ENCODE measurements at regions not wholly inside any gene's neighbourhood (a gene's known extent, or its start where the extent isn't known, plus 50 kb on each side); places are given as distances from the start of the nearest gene placed in this dataset.

DNA sequence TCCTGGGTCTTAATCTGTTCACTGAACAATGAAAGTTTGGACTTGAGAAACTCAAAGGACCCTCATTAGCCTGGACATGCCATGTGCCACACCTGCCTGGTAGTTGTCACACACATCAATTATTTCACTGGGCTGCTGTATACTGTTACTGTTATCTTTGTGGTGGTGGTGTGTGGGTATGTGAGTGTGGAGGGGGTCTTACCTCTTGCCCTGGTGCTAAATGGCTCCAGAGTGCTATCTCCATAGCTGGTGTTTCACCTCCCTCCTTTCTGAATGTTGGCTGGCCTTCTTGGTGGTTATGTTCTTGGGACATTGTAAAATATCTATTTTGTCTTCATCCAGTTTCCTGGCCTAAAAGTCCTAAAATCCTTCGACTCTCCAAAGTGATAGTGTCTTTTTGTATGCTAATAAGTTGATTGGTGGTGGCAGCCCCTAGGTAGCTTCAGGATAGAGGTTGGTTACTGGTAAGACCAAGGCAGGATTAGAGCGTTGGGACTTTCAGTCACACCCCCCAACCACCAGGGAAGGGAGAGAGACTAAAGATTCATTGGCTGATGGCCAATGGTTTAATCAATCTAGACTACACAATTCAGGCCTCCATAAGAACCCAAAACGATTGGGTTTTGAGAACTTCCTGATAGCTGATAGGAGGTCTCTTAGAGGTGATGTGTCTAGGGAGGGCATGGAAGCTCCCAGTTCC is 328.1 kb downstream of the MYCN start:
- DNase-seq: no peak

DNA sequence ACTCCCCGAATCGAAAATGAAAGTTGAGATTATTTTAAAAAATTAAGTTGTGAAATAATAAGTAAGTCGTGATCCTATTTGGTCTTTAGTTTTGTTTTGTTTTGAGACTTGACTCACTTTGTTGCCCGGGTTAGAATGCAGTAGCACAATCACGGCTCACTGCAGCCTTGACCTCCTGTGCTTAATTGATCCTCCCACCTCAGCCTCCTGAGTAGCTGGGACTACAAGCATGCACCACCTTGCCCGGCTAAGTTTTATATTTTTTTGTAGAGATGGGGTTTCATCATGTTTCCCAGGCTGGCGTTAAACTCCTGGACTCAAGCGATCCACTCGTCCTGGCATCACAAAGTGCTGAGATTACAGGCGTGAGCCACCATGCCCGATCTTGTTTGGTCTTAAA is 326.2 kb downstream of the MYCN start:
- DNase-seq: no peak

DNA sequence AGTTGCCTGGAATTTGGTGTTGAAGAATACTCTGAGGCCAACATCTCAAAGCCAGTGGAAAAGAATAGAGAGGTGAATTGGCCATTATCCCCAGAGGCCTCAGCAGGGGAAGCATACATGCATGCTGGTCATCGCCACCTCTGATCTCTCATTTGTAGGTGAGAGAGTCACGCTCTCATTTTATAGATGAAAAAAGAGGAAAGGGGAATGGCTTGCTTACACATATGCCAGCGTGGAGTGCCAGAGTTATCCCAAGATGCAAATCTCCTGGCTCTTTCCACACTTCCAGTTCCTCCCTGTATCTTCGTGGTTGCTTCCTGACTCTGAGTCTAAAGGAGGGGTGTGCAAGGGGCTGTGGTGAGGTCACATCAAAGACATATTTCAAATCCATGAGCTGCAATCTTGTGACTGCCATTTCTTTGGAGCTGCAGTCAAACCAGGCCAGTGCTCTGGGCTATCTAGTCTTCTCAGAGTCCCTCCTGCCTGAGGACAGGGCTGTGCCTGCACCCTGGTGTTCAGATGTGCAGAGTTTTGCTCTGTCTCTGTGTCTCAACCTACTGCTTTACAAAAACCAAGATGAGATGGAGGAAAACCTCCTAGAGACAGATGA is 324.7 kb downstream of the MYCN start:
- DNase-seq: no peak

DNA sequence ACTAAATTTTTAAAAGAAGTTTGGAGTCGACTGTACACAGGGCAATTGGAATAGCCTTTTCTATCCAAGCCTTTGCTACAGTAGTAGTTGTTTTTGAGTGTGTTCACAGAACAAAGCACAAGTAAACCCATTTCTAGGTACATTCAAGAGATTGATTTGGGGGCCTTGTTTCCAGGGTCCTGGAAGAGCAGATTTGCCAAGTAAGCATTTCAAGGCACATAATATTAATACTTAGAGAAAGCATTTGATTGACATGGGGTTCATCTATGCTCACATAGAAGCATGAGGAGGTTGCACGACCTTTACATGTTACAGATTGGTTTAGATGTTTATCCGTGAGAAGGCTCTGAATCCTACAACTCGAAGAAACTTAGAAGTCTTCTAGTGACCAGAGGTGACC is 324.1 kb downstream of the MYCN start:
- no peak for DNase-seq

GRCh38 chr2:16263241-16263890 is 323.0 kb downstream of the MYCN start:
- no peak for DNase-seq

GRCh38 chr2:16262526-16263178 is 322.3 kb downstream of the MYCN start:
- no peak for DNase-seq

- no peak for DNase-seq
Measured at GRCh38 chr2:16261791-16262190, 321.4 kb downstream of the MYCN start.

- DNase-seq: no peak
Measured at GRCh38 chr2:16261071-16261470, 320.7 kb downstream of the MYCN start.

DNA sequence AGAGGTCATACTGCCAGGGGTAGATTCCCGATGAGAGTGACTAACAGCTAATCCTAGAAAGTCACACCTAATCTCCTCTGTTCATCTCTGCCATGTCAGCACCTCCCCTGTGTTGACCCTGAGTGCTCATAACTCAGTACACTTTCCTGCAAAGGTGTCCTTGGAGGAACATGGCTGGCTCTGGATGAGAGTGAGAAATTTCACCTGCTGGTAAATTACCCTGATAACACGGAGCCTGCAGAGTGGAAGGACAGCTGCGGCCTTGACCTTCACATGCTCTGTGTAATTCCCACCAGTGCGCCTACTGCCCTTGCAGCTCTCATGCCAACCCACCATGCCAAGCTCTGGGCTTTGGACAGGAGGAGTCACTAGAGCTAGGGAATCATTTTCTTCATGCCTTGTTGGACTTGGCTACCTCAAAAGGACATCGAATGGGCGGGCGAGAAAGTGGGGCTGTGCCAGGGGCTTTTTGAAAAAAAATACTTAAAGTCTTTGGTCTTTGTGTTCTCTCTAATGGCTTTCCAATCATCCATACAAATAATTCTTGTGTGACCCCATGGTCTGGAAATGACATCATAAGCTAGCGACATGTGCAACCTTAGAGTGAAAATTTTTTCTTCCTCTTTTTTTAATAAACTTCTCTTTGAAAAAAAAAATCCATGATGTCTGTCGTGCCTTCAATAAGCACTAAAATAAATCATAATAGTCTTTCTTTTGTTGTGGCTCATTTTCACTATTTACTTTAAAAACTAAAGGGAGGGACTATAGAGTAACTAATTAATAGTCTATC is 319.9 kb downstream of the MYCN start:
- no peak for DNase-seq

GRCh38 chr2:16259010-16259409 is 318.7 kb downstream of the MYCN start:
- DNase-seq: no peak

GRCh38 chr2:16258350-16258749 is 318.0 kb downstream of the MYCN start:
- DNase-seq: no peak

GRCh38 chr2:16257322-16258028 is 317.1 kb downstream of the MYCN start:
- no peak for DNase-seq

DNA sequence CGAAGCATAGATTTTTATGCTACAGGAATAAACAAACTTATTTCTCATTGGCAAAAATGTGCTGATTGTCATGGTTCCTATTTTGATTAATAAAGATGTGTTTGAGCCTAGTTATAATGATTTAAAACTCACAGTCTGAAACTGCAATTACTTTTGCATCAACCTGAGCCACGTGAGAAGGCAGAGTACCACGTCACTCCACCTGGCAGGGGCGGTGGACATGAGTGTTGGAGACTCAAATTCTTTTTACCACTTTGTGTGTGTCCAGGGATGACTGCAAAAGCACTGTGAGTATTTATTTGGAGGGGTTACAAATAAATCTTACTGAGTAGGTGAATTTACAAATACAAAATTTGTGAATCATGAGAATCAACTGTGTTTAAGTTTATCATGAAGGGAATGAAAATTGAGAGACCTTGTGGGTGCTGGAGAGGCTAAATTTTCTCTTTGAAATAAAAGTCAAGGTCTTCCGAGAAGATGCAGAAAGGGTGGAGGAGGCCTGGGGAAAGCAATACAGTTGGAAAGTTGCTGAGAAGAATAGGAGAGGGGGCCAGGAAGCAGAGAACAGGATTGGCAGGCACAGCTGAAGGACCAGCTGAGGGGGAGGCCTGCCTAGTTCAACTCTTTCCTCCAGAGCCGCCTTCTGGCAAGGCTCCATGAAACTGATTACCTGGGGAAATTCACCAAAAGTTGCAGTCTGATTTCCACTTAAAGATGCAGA is 316.4 kb downstream of the MYCN start:
- DNase-seq: no peak

- DNase-seq: no peak
Measured at GRCh38 chr2:16255120-16255519, 314.8 kb downstream of the MYCN start.

DNA sequence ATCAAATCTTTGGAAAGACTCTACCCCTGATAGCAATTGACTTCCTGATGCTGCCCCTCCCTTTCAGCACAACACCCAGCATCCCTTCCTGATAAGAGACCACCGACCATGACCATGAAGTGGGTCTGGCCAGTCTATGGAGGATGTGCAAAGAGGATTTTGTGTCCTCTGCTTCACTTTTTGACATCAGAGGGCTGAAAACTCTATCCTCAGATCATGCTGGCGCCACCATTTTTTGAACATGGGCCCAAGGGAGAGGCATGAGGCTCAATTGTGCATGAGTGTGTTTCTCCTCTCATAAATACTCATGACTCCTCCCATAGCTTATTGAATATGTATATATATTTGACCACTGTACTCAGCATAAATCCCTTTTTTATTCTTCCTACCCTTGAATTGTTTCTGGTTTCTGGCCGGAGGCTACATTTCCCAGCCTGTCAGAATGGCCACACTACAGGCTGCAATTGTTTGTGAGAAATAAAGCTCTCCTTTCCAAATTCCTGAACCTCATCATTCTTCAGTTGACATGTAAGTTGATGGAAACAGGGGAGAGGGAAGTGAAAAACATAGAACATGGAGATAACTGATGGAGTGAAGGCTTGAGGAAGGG is 314.1 kb downstream of the MYCN start:
- DNase-seq: no peak

- DNase-seq: no peak
Measured at GRCh38 chr2:16253291-16253690, 312.9 kb downstream of the MYCN start.

GRCh38 chr2:16252891-16253290 is 312.5 kb downstream of the MYCN start:
- DNase-seq: no peak

DNA sequence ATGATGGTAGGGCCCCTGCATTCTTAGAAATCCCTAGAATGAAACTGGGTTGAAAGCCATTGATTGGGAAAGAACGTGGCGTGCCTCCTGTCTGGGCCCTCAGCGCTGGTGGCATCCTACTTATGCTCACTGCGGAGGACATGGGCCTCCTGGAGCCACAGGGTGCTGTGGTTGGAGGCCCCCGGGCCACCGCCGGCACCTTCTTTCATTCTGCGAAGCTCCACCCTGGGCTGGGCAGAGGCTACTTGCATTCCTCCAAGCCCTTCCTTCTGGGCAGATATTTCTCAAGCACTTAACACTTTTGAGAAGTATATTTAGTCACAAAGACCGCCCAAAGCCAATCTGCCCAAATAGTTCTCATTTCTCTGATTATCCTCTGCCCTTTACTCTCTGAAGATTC is 311.9 kb downstream of the MYCN start:
- DNase-seq: no peak

- no peak for DNase-seq
Measured at GRCh38 chr2:16251511-16252225, 311.3 kb downstream of the MYCN start.

- no peak for DNase-seq
Measured at GRCh38 chr2:16250886-16251285, 310.5 kb downstream of the MYCN start.

DNA sequence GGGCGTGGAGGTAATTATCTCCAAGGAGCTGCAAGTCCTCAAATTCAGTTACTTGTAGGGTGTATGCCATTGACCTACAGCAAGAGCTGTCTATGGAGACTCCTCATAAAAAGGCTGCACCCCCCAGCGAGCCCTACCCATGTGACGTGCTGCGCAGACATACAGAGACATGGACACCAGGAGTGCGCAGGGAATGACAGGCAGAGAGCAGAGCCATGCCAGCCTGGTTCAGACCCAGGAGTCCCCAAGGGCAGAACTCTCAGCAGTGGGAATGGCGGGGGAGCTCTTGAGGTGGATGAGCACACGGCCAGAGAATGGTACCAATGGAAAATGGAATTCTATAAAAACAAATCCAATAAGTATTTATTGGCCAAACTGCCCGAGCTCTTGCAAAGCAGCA is 310.1 kb downstream of the MYCN start:
- no peak for DNase-seq

Data from NCI-H2227 treated with DMSO at 0.1 percent for 48 hours (cell line).